NCI-H2227 treated with DMSO at 0.1 percent for 48 hours (cell line): ENCODE measurements at regions not wholly inside any gene's neighbourhood (a gene's known extent, or its start where the extent isn't known, plus 50 kb on each side); places are given as distances from the start of the nearest gene placed in this dataset.

ENCODE experiments used
- DNase-seq: peaks from one replicate; lab custom pipeline; 2025; lab: John Stamatoyannopoulos, UW

GRCh38 chr22:48476577-48476976, 1351.1 kb downstream of the BRD1 start:
- no peak for DNase-seq

- DNase-seq: no peak
These were observed 1351.9 kb downstream of the BRD1 start for GRCh38 chr22:48475661-48476345.

DNA sequence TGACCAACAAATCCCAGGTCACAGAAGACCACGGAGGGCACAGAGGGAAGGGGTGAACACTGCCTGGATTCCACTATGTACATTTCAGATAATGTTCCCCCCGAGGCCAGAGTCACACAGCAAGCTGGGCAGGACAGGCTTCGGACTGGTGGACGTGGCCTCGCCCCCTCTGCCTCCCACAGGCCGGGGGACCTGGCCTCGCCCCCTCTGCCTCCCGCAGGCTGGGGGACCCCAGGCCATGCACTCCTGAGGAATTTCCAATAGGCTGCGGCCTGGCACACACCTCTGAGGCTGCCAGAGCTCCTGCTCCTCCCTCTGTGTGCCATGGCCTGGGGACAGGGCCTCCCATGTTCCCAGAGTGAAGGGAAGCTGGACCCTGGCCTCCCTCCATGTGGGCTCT, 1352.8 kb downstream of the BRD1 start:
- no peak for DNase-seq

DNA sequence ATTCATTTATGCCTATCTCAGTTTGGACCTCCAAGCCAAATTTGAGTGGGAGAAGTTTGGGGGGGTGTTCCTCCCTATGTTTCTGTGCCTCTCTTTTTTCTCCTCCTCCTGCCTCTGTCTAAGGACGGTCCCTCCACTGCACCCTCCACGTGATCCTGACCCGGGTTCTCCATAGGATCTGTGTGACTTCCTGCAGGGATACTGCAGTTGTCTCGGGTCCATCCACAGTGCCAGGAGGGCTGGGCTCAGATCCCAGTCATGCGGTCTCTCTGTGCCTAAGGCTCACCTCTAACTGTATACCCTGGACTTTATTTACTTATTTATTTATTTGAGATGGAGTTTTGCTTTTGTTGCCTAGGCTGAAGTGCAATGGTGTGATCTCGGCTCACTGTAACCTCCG, 1354.5 kb downstream of the BRD1 start:
- no peak for DNase-seq

DNA sequence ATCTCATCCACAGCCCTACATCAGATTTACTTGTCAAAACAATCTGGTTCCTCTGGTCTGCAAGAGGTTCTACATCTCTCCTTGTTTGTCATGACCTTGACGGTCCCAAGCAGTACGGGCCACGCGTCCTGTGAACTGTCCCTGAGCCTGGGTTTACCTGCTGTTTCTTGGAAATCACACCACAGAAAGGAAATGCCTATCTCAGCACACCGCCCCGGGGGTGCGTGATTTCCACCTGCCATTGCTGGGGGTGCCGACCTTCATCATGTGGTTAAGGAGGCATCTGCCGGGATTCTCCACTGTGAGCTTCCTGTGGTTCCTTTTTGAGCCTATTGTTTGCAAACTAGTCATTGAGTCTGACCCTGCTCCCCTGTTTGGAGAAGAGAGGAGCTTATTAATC, 1363.4 kb downstream of the BRD1 start:
- no peak for DNase-seq

- DNase-seq: no peak
These were observed 1367.5 kb downstream of the BRD1 start for GRCh38 chr22:48459859-48460823.

DNA sequence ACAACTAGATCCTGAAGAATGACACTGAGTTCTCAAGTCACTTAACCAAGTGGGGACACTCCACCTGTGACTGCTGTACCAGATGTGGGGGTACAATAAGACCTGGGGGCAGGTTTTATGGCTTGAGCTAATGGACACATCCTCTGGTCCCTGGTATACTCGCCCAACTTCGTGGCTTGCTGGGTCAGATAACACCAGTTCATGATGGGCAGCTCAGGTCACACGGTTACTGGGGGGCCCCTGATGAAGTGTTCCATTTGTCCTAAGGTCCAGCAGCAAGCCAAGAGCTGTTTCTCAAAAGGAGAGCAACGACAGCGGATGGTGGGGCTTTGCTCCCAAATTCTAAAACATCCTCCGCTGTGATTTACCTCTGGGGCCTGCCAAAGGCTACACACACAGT, 1368.4 kb downstream of the BRD1 start:
- DNase-seq: no peak

DNA sequence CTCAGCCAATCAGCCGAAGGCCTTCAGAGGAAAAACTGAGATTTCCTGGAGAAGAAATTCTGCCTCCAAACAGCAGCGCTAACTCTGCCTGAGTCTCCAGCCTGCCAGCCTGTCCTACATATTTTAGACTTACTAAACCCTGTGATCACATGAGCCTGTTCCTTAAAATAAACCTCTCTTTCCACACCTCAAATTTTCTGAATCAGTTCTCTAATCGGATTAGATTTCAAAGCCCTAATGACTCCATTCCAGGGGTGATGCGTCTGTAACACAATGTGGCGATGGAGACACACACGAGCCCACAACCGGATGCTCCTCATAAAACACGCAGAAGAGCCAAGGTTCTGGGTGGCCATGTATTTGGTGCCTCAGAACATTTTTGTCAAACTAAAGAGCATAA, 1371.2 kb downstream of the BRD1 start:
- no peak for DNase-seq

- DNase-seq: no peak
These were observed 1373.8 kb downstream of the BRD1 start for GRCh38 chr22:48453751-48454485.

DNA sequence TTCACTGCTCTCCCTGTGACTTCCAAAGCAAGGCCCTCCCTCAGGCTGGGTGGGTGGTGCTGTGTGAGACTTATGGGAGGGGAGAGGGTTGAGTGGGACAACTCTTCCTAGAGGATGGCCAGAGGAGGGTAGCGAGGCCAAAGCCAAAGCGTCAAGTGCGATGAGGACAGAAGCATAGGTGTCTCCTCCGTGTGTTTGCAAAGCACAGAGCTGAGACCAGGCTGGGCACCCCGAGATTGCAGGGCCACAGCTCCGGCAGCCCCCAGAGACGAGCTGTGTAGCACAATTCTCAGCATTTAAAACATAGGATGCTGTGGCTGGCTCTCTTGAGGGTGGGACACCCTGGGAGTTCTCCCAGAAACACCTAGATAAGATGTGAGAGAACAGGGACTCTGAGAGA, 1374.5 kb downstream of the BRD1 start:
- DNase-seq: no peak

- no peak for DNase-seq
These were observed 1374.9 kb downstream of the BRD1 start for GRCh38 chr22:48452766-48453165.

- DNase-seq: no peak
These were observed 1375.8 kb downstream of the BRD1 start for GRCh38 chr22:48451891-48452290.

DNA sequence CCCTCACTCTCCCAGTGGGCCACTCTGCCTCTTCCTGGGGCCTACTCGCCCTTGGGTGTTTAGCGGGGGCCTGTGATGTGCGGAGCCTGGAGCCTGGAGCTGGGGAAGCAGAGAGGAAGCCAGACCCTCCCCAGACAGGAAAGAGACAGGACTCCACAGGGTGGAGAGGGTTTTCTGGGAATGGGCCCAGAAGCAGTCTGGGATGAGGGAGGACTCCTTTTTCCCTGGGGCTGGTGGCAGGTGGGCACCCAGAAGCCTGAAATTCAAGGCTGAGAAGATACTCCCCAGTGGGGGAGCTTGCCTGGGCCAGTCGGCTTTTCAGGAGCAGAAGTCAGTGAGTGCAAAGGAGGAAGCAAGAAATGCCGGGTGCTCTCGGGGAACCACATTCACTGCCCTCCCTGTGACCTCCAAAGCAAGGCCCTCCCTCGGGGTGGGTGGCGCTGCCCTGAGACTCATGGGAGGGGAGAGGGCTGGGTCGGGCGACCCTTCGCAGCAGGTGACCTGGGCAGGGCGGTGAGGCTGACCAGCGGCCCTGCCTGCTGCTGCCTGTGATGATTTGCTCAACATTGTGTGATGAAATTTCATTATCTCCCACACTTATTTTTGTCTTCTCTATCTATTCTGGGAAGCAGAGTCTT, 1377.4 kb downstream of the BRD1 start:
- no peak for DNase-seq

DNA sequence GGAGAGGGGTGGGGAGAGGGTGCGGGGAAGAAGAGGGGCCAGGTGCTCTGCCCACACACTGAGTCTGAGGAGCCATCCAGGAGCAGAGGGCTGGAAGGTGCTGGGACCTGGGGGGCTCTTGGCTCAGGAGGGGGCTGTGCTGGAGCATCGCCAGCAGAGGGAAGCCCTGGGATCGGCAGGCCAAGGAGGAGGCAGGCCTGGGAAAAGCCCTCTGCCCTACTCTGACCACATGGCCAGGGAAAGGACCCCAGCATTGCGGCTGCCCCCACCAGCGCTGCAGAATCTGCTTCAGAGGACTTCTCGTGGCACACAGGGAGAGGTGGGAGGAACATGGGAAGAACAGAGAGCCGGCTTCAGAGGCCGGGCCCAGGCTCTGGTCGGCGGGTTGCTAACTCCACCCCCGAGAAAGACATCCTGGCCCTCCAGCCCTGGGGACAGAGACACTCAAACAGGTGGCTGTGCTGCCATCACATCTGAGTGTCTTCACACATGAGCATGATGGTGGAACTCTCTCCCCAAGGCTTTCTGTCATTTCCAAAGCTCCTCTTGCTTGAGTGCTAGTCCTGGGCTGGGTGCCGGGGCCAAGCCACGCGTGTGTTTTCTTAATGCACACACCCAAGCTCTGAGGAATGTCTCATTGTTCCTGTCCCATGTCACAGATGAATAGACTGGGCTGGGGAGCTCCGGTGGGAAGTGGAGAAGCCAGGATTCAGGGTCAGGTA, 1378.0 kb downstream of the BRD1 start:
- DNase-seq: no peak

- no peak for DNase-seq
These were observed 1378.9 kb downstream of the BRD1 start for GRCh38 chr22:48448821-48449220.

DNA sequence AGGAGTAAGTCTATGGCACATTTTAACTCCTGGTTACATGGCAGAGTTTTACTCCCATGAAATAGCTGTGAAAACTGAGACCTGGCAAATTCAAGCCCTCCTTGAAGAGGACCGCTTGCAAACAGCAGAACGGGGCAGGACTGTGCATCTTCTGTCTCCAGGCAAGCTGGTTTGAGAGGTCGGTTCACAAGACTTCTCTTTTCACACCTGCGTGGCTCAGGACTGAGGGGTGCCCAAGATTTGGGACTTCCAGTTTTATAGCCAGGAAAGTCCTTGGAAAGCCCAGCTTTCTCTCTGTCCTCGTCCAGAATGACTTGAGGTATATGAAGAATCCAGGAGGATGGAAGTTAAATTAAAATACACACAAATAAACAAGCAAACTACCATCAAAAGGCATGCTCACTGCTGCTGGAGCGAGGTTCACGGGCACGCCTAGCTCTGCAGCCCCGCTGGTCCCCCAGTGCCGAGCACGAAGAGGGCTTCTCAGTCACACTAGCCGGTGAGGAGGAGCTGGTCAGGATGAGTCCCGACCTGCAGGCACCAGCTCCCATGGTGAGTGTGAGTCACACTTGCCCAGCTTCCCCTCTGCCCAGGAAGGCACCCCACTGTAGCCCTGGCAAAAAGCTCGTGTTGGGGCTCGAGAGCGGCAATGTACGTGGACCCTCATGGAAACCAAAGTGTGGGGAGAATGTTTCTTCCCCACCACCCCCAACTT, 1382.4 kb downstream of the BRD1 start:
- no peak for DNase-seq

DNA sequence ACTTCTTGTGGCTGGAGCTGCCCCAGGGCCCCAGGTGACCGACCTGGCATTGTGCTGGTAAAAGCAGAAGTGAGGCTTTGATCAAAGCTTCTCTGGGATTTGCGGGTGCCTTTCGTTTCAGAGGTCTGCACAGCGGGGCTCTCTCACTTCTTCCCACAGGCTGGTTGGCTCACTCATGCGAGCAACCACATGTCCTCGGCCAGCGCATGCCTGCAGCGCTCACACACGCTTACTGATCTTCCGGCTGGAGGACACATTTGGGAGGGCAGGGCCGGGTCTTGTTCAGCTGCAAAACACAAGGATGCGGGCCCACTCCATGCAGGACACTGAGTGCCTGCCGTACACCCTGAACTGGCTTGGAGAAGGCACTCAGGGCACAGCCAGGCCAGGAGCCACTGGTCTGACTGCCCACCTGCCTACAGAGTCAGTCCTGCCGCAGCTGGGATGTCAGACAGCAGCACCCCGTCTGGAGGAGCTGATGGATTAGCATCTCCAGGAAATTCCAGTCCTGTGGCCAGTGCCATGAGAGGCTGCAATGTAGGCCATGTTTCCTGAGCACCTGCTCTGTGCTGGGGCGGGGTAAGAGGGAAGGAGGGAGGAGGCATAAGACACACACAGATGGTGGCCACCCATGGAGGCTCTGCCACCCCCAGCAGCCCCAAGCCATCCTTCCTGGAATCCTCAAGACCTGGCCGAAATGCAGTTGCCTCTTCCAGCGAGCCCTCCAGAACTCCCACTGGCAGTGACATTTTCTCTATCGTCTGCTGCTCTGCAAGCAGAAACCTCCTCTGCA, 1383.2 kb downstream of the BRD1 start:
- no peak for DNase-seq

DNA sequence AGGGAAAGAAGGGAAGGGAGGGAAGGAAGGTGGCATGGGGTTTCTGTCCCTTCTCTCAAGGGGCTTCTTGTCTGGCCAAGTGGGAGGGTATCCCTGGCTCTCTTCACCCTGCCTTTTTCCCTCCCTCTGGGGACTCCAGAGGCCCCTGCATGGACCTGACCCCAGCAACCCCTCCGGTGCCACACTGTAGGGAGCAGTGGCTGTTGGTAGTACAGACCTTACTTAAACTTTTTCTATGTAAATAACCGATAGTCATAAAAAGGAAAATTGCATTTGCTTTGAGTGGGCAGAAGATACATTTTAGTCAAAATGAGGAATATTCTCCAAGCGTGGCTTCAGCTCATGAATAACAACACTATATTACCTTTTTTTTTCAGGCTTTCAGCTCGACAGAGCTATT, 1384.0 kb downstream of the BRD1 start:
- DNase-seq: no peak

DNA sequence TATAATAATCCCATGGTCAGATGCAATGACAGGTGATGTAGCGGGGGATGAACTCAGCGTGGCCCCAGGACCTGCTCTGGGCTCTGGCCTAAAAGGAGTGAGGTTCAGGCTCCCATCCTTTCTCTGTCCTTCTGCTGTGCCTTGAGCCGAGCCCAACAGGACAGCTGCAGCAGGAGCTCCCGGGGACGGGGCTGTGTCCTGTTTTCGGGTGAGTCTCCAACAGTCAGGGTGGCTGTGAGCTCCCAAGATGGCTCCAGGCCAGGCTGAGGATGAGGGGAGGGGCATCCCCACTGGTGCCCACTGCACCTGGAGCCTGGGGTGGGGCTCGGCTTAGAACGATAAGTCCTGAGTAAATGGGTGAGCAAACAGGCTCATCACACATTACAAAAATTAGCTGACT, 1385.0 kb downstream of the BRD1 start:
- DNase-seq: no peak

GRCh38 chr22:48441553-48441850, 1386.2 kb downstream of the BRD1 start:
- no peak for DNase-seq
